ENCODE measurements at regions not wholly inside any gene's neighbourhood (a gene's known extent, or its start where the extent isn't known, plus 50 kb on each side); places are given as distances from the start of the nearest gene placed in this dataset.

DNA sequence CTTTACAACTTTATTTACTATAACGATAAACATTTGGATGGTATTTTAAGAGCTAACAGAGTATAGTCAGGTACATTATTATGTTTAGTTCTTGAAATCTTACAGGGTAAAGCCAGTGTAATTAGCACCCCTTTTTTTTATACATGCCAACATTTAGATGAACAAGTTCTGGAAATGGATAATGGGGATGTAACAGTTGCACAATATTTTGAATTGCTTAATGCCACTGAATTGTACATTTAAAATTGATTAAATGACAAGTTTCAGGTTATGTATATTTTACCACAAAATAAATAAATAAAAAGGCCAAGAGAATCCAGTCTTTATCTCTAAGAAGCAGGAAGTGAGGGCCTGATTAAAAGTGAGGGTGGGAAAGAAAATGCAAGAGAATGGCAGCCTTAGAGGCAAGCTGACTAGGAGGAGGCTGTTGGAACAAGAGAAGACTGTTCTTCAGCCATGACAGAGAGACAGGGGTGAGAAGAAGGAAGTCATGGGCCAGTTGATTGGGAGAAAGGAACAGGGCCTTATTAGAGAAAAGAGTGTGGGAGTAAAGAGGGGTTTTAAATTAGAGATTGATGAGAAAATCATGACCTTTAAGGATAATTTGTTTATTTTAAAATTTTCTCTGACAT, 49.9 kb upstream of the TNFSF18 start:
- DNase-seq = no peak
- Histone ChIP-seq H3K27me3 (ENCODE audit: control insufficient read depth, insufficient read depth, low read length) (no peaks in the 10 kb centered on the region), H3K4me3 (ENCODE audit: insufficient read depth, low read depth, low read length) (no peak overlapping the region), H3K36me3 (replicated peaks; ENCODE audit: control insufficient read depth, insufficient read depth, low read length) (no peaks in the 10 kb centered on the region)
